H1 (cell line): ENCODE measurements at regions not wholly inside any gene's neighbourhood (a gene's known extent, or its start where the extent isn't known, plus 50 kb on each side); places are given as distances from the start of the nearest gene placed in this dataset.

Experiments
- CTCF ChIA-PET: fragments of 300-600 bp; sonication (Branson Sonifier 250); formaldehyde crosslinking; loops from one replicate; lab custom pipeline; 2021; ENCODE audit not compliant: partially characterized antibody; lab: Charles Lee
- POLR2A ChIA-PET: fragments of 300-600 bp; sonication (Branson Sonifier 250); formaldehyde crosslinking; loops from one replicate; lab custom pipeline; 2021; ENCODE audit warnings: inconsistent platforms; ENCODE audit not compliant: partially characterized antibody; lab: Charles Lee
- DNase-seq, 2 experiments: peaks; one replicate each; pipeline versions ENCODE4 v3.0.0 to v3.0.0-alpha.2; 2010 to 2022; ENCODE audit warnings: low spot score in 2 of 2, low read depth in 1 of 2, mixed read lengths in 1 of 2
- FAIRE-seq: peaks from 2 replicates; lab custom pipeline; 2011; peaks lifted over from hg19 to GRCh38; lab: Jason Lieb, UNC
- H2AFZ ChIP-seq: 2 replicates; pipeline ENCODE4 v1.8.1; 2012; ENCODE audit warnings: low read length, inconsistent platforms
- H2AK5ac ChIP-seq: 2 replicates; pipeline ENCODE4 v1.6.1; 2013; ENCODE audit warnings: low read depth, low read length
- H2BK120ac ChIP-seq: replicated peaks from 2 replicates; pipeline ENCODE3; 2013; ENCODE audit warnings: low read depth, low read length, inconsistent platforms
- H2BK12ac ChIP-seq: 2 replicates; pipeline ENCODE4 v1.6.1; 2013; ENCODE audit warnings: low read depth, low read length
- H2BK15ac ChIP-seq: 2 replicates; pipeline ENCODE4 v1.6.1; 2013; ENCODE audit warnings: low read length
- H2BK20ac ChIP-seq: 2 replicates; pipeline ENCODE4 v1.6.1; 2013; ENCODE audit warnings: low read length
- H2BK5ac ChIP-seq: 2 replicates; pipeline ENCODE4 v1.6.1; 2013; ENCODE audit warnings: low read depth, low read length
- H3K14ac ChIP-seq: 2 replicates; pipeline ENCODE4 v1.6.1; 2013; ENCODE audit warnings: inconsistent platforms; ENCODE audit not compliant: insufficient read length
- H3K18ac ChIP-seq: 2 replicates; pipeline ENCODE4 v1.6.1; 2013; ENCODE audit warnings: low read length; ENCODE audit errors: extremely low read depth
- H3K23ac ChIP-seq: 2 replicates; pipeline ENCODE4 v1.6.1; 2013; ENCODE audit warnings: inconsistent platforms; ENCODE audit not compliant: insufficient read length
- H3K23me2 ChIP-seq: 2 replicates; pipeline ENCODE4 v1.6.1; 2013; ENCODE audit warnings: low read depth, low read length
- H3K27ac ChIP-seq: 2 replicates; pipeline ENCODE4 v1.6.1; 2011; ENCODE audit warnings: low read depth, low read length, inconsistent platforms
- H3K27me3 ChIP-seq, 4 experiments: replicated peaks in 1 of 4; 1 replicate in 1 of 4; 2 replicates in 3 of 4; pipeline versions ENCODE4 v1.6.1 to v1.8.1; 2011 to 2013; ENCODE audit warnings: low read length in 3 of 4, mild to moderate bottlenecking in 3 of 4, inconsistent platforms in 2 of 4, mixed read lengths in 2 of 4, moderate library complexity in 1 of 4; ENCODE audit not compliant: control insufficient read depth in 3 of 4, insufficient read depth in 3 of 4; ENCODE audit errors: extremely low read depth in 1 of 4
- H3K36me3 ChIP-seq, 4 experiments: 2 replicates each; pipeline versions ENCODE4 v1.6.1 to v1.8.1; 2011 to 2013; ENCODE audit warnings: mild to moderate bottlenecking in 4 of 4, low read length in 3 of 4, moderate library complexity in 2 of 4, control low read depth in 1 of 4, inconsistent platforms in 1 of 4; ENCODE audit not compliant: insufficient read depth in 4 of 4, control insufficient read depth in 2 of 4
- H3K4ac ChIP-seq: replicated peaks from 2 replicates; pipeline ENCODE3; 2013; ENCODE audit warnings: low read length, low read depth, mixed read lengths, inconsistent platforms; ENCODE audit not compliant: insufficient read length
- H3K4me1 ChIP-seq, 4 experiments: replicated peaks in 1 of 4; 1 replicate in 1 of 4; 2 replicates in 3 of 4; pipeline versions ENCODE4 v1.6.1 to v1.8.1; 2011 to 2013; ENCODE audit warnings: low read length in 3 of 4, inconsistent platforms in 2 of 4, mixed read lengths in 1 of 4; ENCODE audit not compliant: insufficient read depth in 4 of 4, control insufficient read depth in 3 of 4
- H3K4me2 ChIP-seq, 2 experiments: 2 replicates each; pipeline versions ENCODE4 v1.6.1 to v1.8.1; 2011 to 2013; ENCODE audit warnings: low read depth in 2 of 2, low read length in 2 of 2, control low read depth in 1 of 2, inconsistent platforms in 1 of 2, mild to moderate bottlenecking in 1 of 2; ENCODE audit not compliant: insufficient read depth in 1 of 2
- H3K4me3 ChIP-seq, 4 experiments: fragments of 200-600, 300-600 bp in 1 of 4; sonication (generic), shearing (Covaris generic), sonication (Bioruptor Twin) in 1 of 4; 2 replicates each; pipeline versions ENCODE4 v1.5.1 to v1.8.1; 2011 to 2016; ENCODE audit warnings: low read length in 4 of 4, low read depth in 3 of 4, control low read depth in 2 of 4, inconsistent platforms in 2 of 4, mild to moderate bottlenecking in 2 of 4, mixed read lengths in 1 of 4, moderate library complexity in 1 of 4; ENCODE audit not compliant: insufficient read depth in 2 of 4; ENCODE audit errors: extremely low read depth in 1 of 4
- H3K56ac ChIP-seq: replicated peaks from 2 replicates; pipeline ENCODE3; 2013; ENCODE audit warnings: low read depth, mild to moderate bottlenecking, mixed read lengths, low read length, inconsistent platforms; ENCODE audit not compliant: insufficient read length
- H3K79me1 ChIP-seq: 2 replicates; pipeline ENCODE4 v1.6.1; 2013; ENCODE audit warnings: low read depth, low read length, control low read depth
- H3K79me2 ChIP-seq, 2 experiments: 2 replicates each; pipeline versions ENCODE4 v1.6.1 to v1.8.1; 2012 to 2013; ENCODE audit warnings: low read length in 2 of 2, mild to moderate bottlenecking in 2 of 2, inconsistent platforms in 1 of 2; ENCODE audit not compliant: insufficient read depth in 2 of 2, control insufficient read depth in 1 of 2
- H3K9ac ChIP-seq, 4 experiments: replicated peaks in 1 of 4; 1 replicate in 1 of 4; 2 replicates in 3 of 4; pipeline versions ENCODE4 v1.6.1 to v1.8.1; 2011 to 2013; ENCODE audit warnings: low read depth in 3 of 4, low read length in 3 of 4, control low read depth in 2 of 4, mild to moderate bottlenecking in 2 of 4, moderate library complexity in 2 of 4, inconsistent platforms in 1 of 4; ENCODE audit errors: extremely low read depth in 1 of 4
- H3K9me3 ChIP-seq, 2 experiments: 2 replicates each; pipeline versions ENCODE4 v1.6.1 to v1.8.1; 2012 to 2013; ENCODE audit warnings: mild to moderate bottlenecking in 2 of 2, moderate library complexity in 2 of 2, control low read depth in 1 of 2, inconsistent platforms in 1 of 2, low read depth in 1 of 2, low read length in 1 of 2, mixed read lengths in 1 of 2; ENCODE audit not compliant: insufficient read depth in 2 of 2
- H4K20me1 ChIP-seq, 2 experiments: replicated peaks in 1 of 2; 2 replicates each; pipeline versions ENCODE3 to v1.8.1; 2011 to 2013; ENCODE audit warnings: inconsistent platforms in 2 of 2, low read length in 2 of 2, mild to moderate bottlenecking in 1 of 2; ENCODE audit not compliant: insufficient read depth in 2 of 2, control insufficient read depth in 1 of 2
- H4K5ac ChIP-seq: 2 replicates; pipeline ENCODE4 v1.6.1; 2013; ENCODE audit warnings: low read length, low read depth, mixed read lengths, inconsistent platforms; ENCODE audit not compliant: insufficient read length
- H4K8ac ChIP-seq: 2 replicates; pipeline ENCODE4 v1.8.0; 2013; ENCODE audit warnings: mild to moderate bottlenecking, moderate library complexity, low read length, inconsistent platforms; ENCODE audit not compliant: insufficient read depth; ENCODE audit errors: extremely low read depth
- H4K91ac ChIP-seq: replicated peaks from 2 replicates; pipeline ENCODE3; 2013; ENCODE audit warnings: low read length, mixed read lengths, inconsistent platforms; ENCODE audit not compliant: insufficient read length
- EGR1 ChIP-seq: IDR thresholded peaks from 2 replicates; pipeline ENCODE4 v1.6.1; 2011; ENCODE audit warnings: low read depth, low read length, borderline replicate concordance
- POLR2A ChIP-seq, 2 experiments: IDR thresholded peaks; 1 replicate in 1 of 2; 2 replicates in 1 of 2; pipeline ENCODE4 v1.6.1; 2011; ENCODE audit warnings: low read depth in 2 of 2, low read length in 2 of 2, mild to moderate bottlenecking in 2 of 2; ENCODE audit errors: control extremely low read depth in 1 of 2
- SIX5 ChIP-seq: IDR thresholded peaks from 2 replicates; pipeline ENCODE4 v1.6.1; 2011; ENCODE audit warnings: mild to moderate bottlenecking, low read depth, low read length
- TEAD4 ChIP-seq: IDR thresholded peaks from 2 replicates; pipeline ENCODE4 v1.6.1; 2012; ENCODE audit warnings: low read depth, low read length, inconsistent platforms, mixed read lengths
- WGBS, 2 experiments: shearing (Covaris generic) in 1 of 2; methylation state at CpG; one replicate each; pipeline versions ENCODE4 v1.1.6 to v1.1.7; 2013 to 2015; ENCODE audit warnings: low lambda C conversion rate in 2 of 2, mixed read lengths in 2 of 2, inconsistent platforms in 1 of 2, low coverage in 1 of 2, missing lambda C conversion rate in 1 of 2; ENCODE audit not compliant: insufficient replicate concordance in 2 of 2, insufficient coverage in 1 of 2, insufficient read length in 1 of 2; ENCODE audit errors: extremely low coverage in 1 of 2, missing lambda C conversion rate in 1 of 2; 5-methylcytosine and 5-hydroxymethylcytosine counted together

DNA sequence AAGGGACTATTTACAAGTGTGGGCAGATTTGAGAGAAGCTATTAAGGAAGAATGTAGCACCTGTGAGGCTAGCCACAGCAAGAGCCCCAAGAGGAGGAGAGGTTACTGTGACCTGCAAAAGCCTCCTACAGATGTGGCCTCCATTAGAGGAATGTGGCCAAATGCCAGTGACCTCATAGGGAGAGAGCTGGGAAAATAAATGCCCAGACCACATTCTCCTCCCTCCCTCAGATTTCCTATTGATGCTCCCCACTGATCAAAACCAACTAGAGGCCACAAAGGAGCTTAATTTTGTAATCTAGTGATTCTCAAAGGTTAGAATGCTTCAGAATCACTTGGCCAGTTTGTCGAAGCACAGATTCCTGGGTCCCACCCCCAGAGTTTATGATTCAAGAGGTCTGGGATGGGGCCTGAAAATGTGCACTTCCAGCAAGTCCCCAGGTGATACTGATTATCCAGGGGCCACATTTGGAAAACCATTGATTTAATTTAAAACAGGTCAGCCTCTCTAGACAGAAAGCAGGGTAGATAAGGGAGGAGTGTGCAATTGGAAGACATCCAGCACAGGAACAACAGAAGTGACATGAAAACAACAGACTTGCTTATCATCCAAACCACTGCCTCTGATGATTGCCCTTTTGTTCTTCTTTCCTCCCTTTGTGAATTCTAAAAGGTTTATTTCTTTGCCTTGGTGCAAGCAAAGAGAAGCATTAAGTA lies 61.2 kb upstream of the RBBP8 start:
- no peak overlapping the region for H4K91ac ChIP-seq
- no peak overlapping the region for H2AFZ ChIP-seq
- H3K9me3 ChIP-seq: no peaks in the 10 kb centered on the region
- no peaks in the 10 kb centered on the region for H3K79me2 ChIP-seq
- H3K56ac ChIP-seq: no peak overlapping the region
- H3K4me2 ChIP-seq: no peak overlapping the region
- H4K5ac ChIP-seq: no peak overlapping the region
- H3K9ac ChIP-seq: no peak overlapping the region
- H4K20me1 ChIP-seq: no peaks in the 10 kb centered on the region
- 100% methylated on average over 1 of the region's 1 CpG; no CpG with 5 or more reads in 1 of the 2 experiments for WGBS, 2 experiments
- DNase-seq (no peak), FAIRE-seq (no peak)
- no peak overlapping the region for H3K14ac ChIP-seq
- H3K4me3 ChIP-seq: no peak overlapping the region
- no peaks in the 10 kb centered on the region for H3K27me3 ChIP-seq
- H2BK15ac ChIP-seq: no peak overlapping the region
- no peak overlapping the region for H2BK120ac ChIP-seq
- H3K27ac ChIP-seq: no peak overlapping the region
- H2AK5ac ChIP-seq: no peak overlapping the region
- H3K18ac ChIP-seq: no peak overlapping the region
- no peak overlapping the region for H3K23ac ChIP-seq
- ChIA-PET CTCF (interaction anchor here (1.2 kb wide), 1 partner anchor 47 kb away, joined by 3 read pairs; no protein-coding TSS in a partner anchor), POLR2A (no interaction called here)
- H3K79me1 ChIP-seq: no peaks in the 10 kb centered on the region
- no peak overlapping the region for H3K4ac ChIP-seq
- no peaks in the 10 kb centered on the region for H3K36me3 ChIP-seq
- no peak overlapping the region for H2BK12ac ChIP-seq
- H2BK5ac ChIP-seq: no peak overlapping the region
- no peak overlapping the region for H4K8ac ChIP-seq
- no peaks in the 10 kb centered on the region for H3K23me2 ChIP-seq
- H3K4me1 ChIP-seq: no peaks in the 10 kb centered on the region
- H2BK20ac ChIP-seq: no peak overlapping the region
- TF ChIP-seq EGR1 (no peak), TEAD4 (0 out of 2 replicates have a peak, but pooled peaks have one; percentile 29), POLR2A (IDR thresholded peaks at IDR 0.05; ENCODE audit: control extremely low read depth in 1 of 2, low read depth in 2 of 2, low read length in 2 of 2) (no peak), SIX5 (no peak)
- TF ChIP-seq, all 59 proteins: peak for 1
